H4 (cell line): ENCODE measurements at regions not wholly inside any gene's neighbourhood (a gene's known extent, or its start where the extent isn't known, plus 50 kb on each side); places are given as distances from the start of the nearest gene placed in this dataset.

Experiments used
- DNase-seq: peaks from one replicate; pipeline ENCODE4 v3.0.0-alpha.2; 2015; ENCODE audit warnings: low spot score

DNA sequence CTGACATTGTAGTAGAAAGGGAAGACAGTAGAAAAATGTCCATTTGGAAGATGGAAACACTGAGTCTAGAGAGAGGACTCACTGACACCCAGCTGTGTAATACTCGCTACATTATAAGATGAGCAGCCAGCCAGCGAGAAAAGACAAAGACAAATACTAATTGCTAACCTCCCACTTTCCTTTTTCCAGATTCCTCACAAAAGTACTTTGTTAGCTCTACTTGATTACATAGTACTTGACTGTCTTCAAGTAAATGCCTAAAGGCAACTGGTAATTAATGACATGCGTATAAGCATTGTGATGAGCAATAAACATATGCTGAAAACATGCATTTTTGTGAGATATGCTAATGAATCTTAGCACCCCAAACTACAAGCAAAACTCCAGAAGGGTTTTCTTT, 363.1 kb downstream of the GPAM start:
- DNase-seq, result no peak

DNA sequence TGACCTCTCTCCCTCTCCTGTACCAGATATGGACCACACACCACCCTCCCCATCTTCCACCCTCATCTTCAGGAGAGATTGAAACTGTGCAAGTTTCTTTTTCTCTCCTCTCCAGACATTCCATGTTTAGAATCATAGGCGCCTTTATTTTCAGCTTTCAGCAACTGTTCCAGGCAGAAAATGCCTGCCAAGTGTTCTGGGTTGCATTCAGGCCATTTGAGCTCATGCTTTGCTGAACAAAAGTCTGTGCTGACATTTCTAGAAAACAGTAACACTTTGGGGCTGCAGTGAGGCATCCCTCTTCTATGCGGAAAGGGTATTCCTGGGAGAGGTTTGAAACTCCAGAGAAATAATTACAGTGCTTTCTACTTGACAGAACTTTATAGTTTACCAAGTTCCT, 361.7 kb downstream of the GPAM start:
- DNase-seq, result no peak

DNA sequence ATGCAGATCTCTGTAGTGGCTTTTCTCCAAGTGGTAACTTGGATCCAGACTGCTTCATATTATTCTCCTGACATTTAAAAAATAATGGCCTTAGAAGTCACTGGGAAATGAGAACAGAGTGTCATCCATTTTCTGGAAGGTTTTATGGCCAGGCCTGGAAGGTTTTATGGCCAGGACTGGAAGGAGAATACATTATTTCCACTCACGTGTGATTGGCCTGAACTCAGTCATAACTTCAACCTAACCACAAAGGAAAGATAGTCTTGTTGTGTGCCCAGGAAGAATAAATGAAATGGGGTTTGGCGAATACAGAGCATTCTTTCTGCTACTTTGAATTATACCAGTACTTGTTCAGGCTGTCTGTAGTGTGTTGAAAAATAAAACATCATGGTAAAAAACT, 360.9 kb downstream of the GPAM start:
- no peak for DNase-seq

DNA sequence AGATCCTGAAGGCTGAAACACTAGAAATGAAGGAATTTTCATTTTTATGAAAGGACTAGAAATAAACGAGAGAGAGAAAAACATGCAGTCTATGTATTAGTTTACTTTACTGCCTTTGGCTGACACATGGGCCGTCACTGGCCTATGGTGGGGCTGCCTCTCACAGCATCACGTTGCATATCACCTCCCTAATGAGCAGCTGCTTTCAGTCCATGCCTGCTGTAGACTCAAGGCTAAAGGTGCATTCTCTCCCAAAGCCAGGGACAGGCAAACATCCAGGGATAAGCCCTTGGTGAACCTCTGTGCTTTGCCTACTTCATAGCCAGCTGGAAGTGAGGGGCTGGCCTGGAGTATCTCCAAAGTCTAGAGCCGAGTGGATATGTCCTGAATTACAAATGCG, 359.4 kb downstream of the GPAM start:
- DNase-seq, result no peak

DNA sequence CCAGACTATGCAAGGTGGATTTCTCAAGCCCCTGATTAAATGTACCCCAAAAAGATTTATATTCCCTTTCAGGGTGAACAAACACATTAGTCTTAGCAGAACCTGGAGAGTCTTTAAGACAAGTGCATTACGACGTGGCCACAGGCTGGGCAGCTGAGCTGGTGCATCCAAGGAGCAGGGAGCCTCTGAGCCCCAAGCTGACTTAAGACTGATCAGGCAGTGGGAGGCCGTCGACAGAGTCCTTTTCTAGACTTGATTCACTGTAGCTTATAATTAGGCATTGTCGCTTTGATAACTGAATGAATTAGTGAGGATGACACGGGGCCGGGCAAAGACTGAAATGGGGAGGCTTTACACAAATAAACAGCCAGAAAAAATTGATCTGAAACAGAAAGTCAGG, 353.2 kb downstream of the GPAM start:
- DNase-seq, result no peak

DNA sequence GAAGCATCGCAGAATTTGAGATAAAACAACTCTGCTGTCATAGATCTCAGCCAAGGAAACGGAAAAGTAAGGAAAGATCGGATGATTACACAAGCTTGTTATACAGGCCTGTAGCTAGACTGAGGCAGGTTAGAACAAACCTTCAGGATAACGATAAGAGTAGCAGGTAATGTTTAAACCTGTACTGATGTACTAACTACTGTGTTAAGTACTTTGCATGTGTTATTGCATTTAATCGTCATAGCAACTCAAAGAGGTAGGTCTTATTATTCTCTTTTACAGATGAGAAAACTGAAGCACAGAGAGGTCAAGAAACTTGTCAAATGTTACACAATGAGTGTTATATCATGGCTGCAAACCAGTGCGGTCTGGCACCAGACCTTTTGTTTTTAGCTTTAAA, 352.5 kb downstream of the GPAM start:
- DNase-seq, result no peak

DNA sequence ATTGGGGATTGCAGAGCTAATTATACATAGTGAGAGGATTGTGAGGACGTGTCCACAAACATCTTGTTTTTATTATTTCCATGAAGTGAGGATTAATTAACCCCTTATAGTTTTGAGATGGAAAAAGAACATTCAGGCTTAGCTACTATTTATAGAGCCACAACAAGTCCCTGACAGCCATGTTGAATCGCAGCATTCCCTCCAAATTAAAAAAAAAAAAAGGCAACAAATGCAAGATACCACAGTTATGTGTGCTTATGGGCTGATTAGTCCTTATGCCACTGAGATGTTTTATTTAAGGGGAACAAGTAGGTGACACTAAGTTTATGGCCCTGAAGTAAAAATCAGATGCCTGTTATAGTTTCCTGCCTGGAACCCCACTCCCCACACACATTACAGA, 350.3 kb downstream of the GPAM start:
- DNase-seq, result no peak

DNA sequence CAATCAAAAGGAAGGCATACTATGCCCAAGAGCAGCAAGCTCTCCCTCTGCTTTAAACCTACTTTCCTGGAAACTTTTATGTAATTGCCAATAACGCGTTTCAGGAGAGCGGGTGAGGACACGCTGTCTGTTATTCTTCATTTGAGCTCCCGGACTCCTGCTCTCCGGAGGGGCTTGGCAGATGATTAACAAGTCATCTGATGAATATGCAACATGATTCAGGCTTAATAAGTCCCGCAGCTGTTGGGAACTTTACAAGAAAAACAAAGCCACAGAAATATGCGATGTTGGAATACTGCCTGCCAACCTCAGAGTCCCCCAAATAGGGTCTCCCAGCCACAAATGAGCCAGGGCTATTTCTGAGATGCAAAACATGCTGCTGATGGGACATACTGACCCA, 348.0 kb downstream of the GPAM start:
- no peak for DNase-seq

DNA sequence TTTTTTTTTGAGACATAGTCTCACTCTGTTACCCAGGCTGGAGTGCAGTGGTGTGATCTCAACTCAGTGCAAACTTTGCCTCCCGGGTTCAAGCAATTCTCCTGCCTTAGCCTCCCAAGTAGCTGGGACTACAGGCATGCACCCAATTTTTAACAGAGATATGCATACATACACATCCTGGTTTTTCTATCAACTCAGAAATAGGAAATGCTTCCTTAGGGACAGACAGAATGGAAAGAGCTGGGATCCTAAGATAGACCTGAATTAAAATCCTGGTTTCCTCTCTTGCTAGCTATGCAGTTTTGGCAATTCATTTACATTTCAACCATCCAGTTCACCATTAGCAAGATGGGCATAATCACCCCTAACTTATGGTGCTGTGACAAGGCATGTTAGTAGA, 347.5 kb downstream of the GPAM start:
- no peak for DNase-seq

DNA sequence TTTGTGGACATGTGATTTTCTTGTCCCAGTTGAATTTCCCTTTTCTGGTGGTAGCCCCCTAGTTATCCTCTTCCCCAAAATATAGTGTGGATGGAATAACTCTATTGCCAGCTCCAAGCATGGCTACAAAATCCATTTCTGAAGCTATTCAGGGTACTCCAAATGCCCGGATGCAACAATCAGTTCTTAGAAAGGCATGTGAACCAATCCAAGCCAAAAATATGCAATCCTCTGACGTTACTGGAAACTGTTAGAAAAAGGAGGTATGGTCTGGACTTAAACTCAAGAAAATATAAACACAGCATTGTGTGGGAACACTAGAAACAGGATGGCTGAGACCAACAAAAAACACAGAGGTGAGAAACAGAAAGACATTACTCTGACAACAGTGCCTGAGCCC, 347.0 kb downstream of the GPAM start:
- no peak for DNase-seq

DNA sequence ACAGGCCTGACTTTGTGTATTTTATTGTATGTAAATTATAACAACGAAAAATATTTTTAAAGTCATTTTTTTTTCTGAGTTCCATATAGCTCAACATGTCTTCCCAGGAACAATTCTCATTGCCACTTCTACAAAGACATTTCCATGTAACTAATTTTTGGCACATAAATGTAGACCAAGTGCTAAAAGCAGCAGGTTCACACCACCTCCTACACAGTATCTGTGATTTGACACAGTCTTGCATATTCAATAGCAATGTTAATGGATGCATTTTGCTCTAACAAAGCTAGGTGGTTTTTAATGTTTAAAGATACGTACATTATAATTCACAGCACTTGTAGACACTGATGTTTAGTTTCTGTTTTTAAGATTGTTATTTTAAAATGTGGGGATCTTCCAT, 346.5 kb downstream of the GPAM start:
- no peak for DNase-seq

DNA sequence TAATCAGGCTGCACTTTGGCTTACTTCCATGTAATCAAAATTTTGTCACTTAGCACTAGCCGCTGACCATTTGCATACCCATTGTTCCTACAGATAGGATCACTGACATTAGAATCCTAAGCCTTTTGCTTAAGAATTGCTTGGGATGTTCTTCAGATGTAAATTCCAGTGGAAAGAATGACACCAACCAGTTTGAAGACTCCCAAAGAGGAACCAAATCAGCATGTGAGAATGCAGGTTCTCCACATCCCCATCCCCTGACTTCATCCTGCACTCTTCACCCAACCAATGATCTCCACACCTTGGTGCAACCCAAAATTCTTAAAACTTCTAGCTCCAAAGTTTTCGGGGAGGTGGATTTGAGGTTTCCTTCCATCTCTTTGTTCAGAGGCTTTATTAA, 345.6 kb downstream of the GPAM start:
- DNase-seq, result no peak

DNA sequence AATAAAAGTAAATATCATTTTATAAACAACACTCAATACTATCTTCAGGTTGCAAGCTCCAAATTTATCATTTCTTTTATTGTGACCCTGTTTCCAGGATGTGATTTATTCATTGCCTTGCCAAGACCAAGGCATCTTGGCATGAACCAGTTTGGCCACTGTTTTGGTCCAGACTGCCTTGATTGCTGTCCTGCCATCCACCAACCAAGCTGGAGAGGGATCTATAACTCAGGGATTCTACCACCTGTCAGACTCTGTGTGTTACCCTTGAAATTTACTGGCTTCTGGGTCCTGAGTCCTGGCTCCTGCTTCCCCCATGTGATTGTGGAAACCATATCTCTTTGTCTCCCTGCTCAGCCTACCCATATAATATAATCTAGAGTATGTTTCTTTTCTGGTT, 343.0 kb downstream of the GPAM start:
- DNase-seq, result no peak

DNA sequence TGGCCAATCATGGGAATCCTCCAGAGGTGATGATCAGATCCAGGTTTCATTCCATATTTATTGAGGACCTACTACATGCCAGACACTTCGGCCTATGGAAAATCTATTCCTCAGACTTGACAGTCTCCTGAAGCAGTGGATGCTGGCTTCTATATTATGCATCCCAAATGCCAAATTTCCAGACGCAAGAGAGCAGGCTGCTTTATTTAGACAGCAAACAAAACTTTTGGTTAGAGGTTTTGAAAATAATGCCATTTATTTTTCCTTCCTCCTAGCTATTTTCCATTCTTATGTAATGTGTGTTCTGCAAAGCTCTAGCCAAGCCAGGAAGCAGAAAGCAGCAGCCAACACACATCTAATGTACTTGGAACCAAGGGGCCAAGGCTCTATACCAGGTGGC, 330.8 kb downstream of the GPAM start:
- no peak for DNase-seq

DNA sequence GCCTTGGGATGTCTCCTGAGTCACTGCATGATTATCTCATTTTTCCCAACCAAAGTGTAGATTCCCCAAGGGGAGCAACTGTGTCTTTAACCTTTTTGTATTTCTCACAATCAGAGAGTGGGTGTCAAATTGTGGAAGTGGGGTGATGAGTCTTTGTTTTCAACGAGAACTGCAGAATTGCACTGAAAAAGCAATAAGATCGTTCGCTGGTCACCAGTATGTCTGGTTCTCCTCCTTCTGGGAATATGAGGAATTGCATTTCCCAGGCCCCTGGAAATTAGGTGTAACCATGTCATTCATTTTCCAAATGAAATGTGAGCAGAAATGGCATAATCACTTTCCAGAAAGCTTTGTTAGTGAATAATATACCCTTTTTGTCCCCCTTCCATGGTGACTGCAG, 326.9 kb downstream of the GPAM start:
- DNase-seq, result no peak

DNA sequence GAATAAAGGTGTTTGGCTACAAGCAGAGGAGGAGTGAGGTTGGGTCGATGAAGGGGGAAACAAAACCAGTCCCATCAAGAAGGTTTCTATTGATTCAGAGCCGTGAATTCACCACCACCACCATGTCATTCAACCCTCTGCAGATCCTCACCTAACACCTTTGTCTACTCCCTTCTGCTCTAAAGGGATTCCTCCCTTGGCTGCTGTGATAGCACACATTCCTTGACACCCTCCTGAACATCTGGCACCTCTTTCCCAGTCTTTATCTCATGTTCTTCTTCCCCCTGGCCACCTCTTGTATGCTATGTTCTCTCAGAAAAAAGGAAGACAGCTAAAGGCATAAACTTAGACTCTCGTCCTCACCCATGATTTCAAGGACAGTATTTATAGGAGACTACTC, 318.0 kb downstream of the GPAM start:
- DNase-seq, result no peak

DNA sequence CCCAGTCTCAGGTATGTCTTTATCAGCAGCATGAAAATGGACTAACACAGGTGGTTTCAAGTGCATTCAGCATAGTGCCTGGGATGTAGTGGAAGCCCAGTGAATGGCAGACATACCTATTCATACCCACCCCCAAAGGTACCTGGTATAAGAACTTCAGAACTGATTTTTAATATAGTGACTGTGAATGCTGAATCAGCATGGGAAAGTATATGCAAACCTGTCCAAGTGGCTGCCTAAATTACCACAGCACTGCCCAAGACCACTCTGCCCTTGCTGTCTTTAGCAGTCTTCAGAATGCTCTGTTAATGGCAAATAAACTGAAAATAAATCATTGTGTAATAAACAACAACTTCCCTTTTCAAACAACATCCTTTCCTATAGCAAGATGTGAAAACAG, 312.1 kb downstream of the GPAM start:
- DNase-seq, result no peak

DNA sequence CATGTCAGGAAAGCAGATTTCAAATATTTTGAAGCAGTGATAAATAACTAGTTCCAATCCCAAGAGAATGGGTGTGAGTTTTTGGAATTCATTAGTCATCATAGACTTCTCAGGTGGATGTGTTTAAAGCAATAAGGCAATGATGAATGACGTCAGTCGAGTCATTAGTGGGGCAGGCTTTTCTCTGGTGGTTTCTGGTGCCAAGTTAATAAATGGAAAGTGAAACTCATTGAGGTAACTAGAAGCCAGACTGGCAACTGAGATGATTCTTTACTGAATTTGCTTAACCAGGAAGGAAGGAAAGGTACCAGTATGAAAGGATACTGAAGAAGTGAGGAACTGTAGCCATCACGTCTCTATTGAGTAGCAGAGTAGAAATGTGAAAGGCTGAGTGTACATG, 311.0 kb downstream of the GPAM start:
- no peak for DNase-seq

DNA sequence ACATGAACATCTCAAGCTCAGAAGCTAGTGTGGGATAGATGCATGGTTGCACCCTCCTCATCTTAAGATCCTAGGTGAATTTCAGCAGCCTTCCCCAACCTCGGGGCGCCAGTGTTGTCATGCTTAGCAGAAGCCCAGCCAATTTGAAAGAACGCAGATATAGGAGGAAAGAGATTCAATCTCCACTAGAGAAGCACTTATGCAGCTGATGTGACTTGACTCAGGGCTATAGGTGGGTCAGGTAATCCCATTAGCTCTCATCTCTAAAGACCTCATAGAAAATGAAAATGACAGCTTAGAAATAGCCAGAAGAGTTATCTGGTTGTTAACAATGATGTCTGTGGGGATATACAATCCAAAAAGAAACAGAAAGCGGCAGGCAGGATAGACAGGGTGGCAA, 310.5 kb downstream of the GPAM start:
- no peak for DNase-seq

DNA sequence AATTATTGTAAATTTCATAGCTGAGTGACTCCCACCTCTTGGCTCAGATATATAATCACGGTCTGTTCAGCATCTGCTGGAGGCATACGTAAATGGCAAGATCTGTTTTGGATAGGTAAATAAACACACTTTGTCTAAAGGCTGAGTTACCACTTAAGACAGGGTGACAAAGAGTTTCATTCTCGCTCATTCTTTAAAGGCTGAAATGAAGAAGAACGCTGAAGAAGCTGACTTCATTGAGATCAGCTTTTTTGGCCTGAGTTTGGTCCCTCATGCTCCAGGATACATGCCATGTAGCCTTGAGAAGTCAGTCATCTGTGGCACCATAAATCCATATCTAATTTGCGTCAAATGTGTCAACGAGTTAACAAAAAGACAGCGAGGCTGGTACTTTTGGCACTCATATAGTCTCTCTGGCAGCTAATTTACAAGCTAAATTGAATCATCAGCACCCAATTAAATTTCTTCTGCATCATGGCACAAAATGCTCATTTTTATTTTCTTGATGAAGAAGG, 309.9 kb downstream of the GPAM start:
- DNase-seq, result no peak

DNA sequence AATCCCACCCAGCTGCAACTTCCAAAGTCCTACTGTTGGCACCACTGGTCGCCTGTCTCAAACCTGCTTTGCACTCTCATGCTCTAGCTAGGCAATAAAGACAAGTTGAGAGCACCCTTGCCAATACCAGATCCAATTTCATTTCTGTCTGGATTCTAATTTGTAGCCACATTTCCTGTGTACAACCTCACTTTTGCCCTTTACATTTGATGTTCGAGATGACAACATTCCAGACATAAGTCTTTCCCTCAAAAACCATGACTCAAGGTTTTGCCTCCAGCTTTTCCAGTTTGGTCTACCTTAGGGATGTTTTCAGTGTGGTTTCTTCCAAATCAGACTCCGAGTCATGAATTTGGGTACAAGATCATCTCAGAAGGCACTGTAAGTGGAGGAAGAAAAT, 309.0 kb downstream of the GPAM start:
- DNase-seq, result no peak

DNA sequence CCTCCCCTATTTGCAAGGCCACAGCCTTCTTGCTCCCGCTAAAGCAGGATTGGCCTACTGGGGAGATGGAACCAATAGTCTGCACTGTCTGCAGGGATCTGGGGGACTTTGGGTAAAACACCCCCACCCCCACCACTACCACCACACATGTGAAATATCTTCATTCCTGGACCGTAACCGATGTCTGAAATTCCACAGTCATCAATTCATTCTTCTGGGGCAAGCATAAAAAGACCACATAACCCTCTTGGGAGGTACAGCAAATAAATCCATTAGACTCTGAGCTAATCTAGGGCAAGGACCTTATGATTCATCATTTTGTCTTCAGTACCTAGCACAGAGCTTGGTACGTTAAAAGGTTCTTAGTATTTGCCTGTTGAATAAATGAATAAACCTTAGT, 307.8 kb downstream of the GPAM start:
- DNase-seq, result no peak

DNA sequence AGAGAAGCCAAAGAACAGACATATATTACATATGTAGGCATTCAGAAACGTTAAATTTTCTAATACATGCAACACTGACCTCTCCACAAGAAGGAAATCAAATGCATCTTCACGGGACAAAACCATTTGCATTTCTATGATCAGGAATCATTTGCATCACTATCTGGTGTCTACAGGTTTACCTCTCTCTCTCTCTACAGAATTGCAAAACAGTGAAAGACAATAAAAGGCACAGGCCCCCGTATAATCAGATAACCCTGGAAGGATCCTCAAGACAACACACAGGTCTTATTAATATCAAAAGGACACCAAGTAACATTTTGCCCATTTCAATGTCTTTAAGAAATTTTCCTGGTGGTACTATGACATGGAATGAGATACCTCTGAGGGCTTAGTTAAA, 306.3 kb downstream of the GPAM start:
- DNase-seq, result no peak

DNA sequence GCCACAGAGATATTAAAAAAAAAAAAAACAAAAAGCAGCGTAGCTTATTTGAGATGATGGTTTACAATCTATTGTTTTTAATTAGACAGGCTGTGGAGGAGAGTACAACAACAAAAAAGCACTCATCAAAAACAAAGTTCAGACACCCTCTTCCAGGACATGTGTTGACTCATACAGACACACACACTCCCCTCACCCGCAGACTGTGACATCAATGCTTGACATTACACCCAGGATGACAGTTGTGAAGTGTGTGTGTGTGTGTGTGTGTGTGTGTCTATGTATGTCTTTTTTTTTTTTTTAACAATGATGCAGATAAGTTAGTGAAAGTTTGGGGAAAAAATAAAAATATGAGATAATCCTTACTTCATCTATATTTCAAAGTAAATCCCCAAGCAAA, 303.6 kb downstream of the GPAM start:
- no peak for DNase-seq

DNA sequence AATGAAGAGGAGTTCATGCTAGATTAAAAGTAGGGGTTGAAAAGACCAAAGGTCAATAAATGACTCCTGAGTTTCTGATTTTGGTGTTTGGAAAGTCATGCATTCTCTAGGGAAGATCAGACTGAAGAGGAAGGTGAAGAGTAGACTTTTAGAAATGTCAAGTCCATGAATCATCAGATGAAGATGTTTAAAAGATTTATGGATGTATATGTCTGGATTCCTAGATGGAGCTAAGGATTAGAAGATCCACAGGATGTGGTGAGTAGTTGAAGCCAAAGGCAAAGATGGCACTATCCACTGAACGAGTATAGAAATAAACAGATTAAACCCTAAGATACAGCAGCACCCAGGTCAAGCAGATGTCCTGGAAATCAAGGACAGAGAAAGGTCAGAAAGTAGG, 298.5 kb downstream of the GPAM start:
- DNase-seq, result no peak
